Psoas muscle (tissue), 7 donors: ENCODE measurements at regions not wholly inside any gene's neighbourhood (a gene's known extent, or its start where the extent isn't known, plus 50 kb on each side); places are given as distances from the start of the nearest gene placed in this dataset.

Experiments
- ATAC-seq, 4 donors: fragments of 200-7000 bp; cut with Tn5 transposase; one replicate each; pipeline ENCODE4 v1.9.1; 2020; ENCODE audit warnings: moderate library complexity in 3 of 4, mild to moderate bottlenecking in 2 of 4
- DNase-seq, 2 donors: peaks; one replicate each; pipeline ENCODE4 v3.0.0-alpha.2; 2020
- H3K27ac ChIP-seq: fragments of 200-600 bp; one replicate; pipeline ENCODE4 v1.8.0; 2022
- H3K27me3 ChIP-seq, 3 donors: fragments of 200-600 bp in 1 of 3; one replicate each; pipeline versions ENCODE4 v1.6.1 to v1.8.0; 2013 to 2022; ENCODE audit warnings: low read length in 2 of 3, mild to moderate bottlenecking in 2 of 3, moderate library complexity in 1 of 3; ENCODE audit not compliant: insufficient read depth in 3 of 3
- H3K36me3 ChIP-seq, 2 donors: fragments of 200-600 bp in 1 of 2; one replicate each; pipeline versions ENCODE4 v1.6.1 to v1.8.0; 2013 to 2022; ENCODE audit warnings: low read depth in 1 of 2, mild to moderate bottlenecking in 1 of 2, moderate library complexity in 1 of 2; ENCODE audit not compliant: insufficient read depth in 1 of 2
- H3K4me1 ChIP-seq: fragments of 200-600 bp; one replicate; pipeline ENCODE4 v1.8.0; 2022
- H3K4me3 ChIP-seq: fragments of 200-600 bp; one replicate; pipeline ENCODE4 v1.8.0; 2022; ENCODE audit warnings: mild to moderate bottlenecking
- H3K9me3 ChIP-seq: fragments of 200-600 bp; one replicate; pipeline ENCODE4 v1.8.0; 2022
- CTCF ChIP-seq: fragments of 200-600 bp; IDR thresholded peaks from one replicate; pipeline ENCODE4 v1.8.0; 2022; ENCODE audit warnings: antibody characterized with exemption
- WGBS, 3 donors: extraction: QIAGEN DNeasy Blood & Tissue Kit; methylation state at CpG; one replicate each; pipeline versions ENCODE4 v1.1.6 to v1.1.7; 2013; 5-methylcytosine and 5-hydroxymethylcytosine counted together
- intact Hi-C, 2 donors: fragments of 100-400 bp; cut with DNase I; formaldehyde crosslinking; loops; one replicate each; pipeline versions ENCODE4 v1.11.0 to v1.14.2; 2022
- donor health status: healthy with polysubstance abuse.
- donor health status: DM: no; HTN: no; CAD: no; lungs with moderate emphysema.
- donor health status: Bipolar disorder and iron deficiency.
- donor health status: healthy.
- donor health status: DM: yes; HTN: yes; CAD: no.
- donor health status: DM: no; HTN: no; CAD: no.
- donor health status: DM: yes; HTN: yes; CAD: no.

GRCh38 chr1:217272385-217272784 lies 358.5 kb downstream of the GPATCH2 start:
- TF ChIP-seq CTCF = no peak
- DNase-seq (no peak), ATAC-seq (no peak)
- intact Hi-C loops = no loop called here
- no peaks in the 10 kb centered on the region for H3K27me3 ChIP-seq
- H3K4me1 ChIP-seq = no peaks in the 10 kb centered on the region
- no peak overlapping the region for H3K27ac ChIP-seq
- H3K4me3 ChIP-seq = no peak overlapping the region
- 35 to 41% (median 35%) methylated on average over 2 of the region's 2 CpGs for WGBS, 3 donors
- H3K36me3 ChIP-seq = no peaks in the 10 kb centered on the region
- no peaks in the 10 kb centered on the region for H3K9me3 ChIP-seq

GRCh38 chr1:217270101-217270500 lies 360.8 kb downstream of the GPATCH2 start:
- H3K27ac ChIP-seq = no peak overlapping the region
- no peaks in the 10 kb centered on the region for H3K4me1 ChIP-seq
- no peaks in the 10 kb centered on the region for H3K9me3 ChIP-seq
- H3K36me3 ChIP-seq = no peaks in the 10 kb centered on the region
- ATAC-seq = no peak
- intact Hi-C loops = no loop called here
- no peak for TF ChIP-seq CTCF
- H3K4me3 ChIP-seq = no peak overlapping the region
- 18 to 22% (median 22%) methylated on average over 4 of the region's 4 CpGs for WGBS, 3 donors
- no peak for DNase-seq
- H3K27me3 ChIP-seq = no peaks in the 10 kb centered on the region

DNA sequence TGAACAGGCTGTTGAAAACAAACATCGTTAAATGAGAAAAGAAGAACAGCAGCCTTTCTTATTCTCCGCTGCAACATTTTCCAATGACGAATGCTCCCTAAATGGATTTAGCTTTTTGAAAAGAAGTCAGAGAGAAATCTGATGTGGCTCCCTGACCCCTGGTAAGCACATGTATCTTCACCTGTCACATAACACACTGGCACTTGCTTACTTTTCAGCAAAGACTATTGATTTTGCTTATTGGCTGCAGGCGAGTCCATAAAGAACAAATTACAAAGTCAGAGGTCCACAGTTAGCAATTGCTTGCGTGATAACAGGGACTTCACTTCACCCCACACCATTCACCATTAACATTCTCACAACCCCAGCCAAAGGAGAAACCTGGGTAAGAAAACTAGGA lies 362.8 kb downstream of the GPATCH2 start:
- no peak for TF ChIP-seq CTCF
- Histone ChIP-seq H3K9me3 (no peaks in the 10 kb centered on the region), H3K4me1 (no peaks in the 10 kb centered on the region), H3K4me3 (no peak overlapping the region), H3K27ac (no peak overlapping the region), H3K27me3 (no peaks in the 10 kb centered on the region), H3K36me3 (no peaks in the 10 kb centered on the region)
- DNase-seq (no peak), ATAC-seq (no peak)
- WGBS, 3 donors = 84 to 93% (median 89%) methylated on average over 5 of the region's 5 CpGs
- intact Hi-C loops = no loop called here

- DNase-seq (no peak), ATAC-seq (no peak)
- Histone ChIP-seq H3K27me3 (no peaks in the 10 kb centered on the region), H3K9me3 (no peaks in the 10 kb centered on the region), H3K36me3 (no peaks in the 10 kb centered on the region), H3K27ac (no peak overlapping the region), H3K4me3 (no peak overlapping the region), H3K4me1 (no peaks in the 10 kb centered on the region)
- no peak for TF ChIP-seq CTCF
- intact Hi-C loops = no loop called here
- WGBS, 3 donors = 81 to 88% (median 85%) methylated on average over 2 of the region's 2 CpGs
Measured at GRCh38 chr1:217261636-217262035, 369.3 kb downstream of the GPATCH2 start.

DNA sequence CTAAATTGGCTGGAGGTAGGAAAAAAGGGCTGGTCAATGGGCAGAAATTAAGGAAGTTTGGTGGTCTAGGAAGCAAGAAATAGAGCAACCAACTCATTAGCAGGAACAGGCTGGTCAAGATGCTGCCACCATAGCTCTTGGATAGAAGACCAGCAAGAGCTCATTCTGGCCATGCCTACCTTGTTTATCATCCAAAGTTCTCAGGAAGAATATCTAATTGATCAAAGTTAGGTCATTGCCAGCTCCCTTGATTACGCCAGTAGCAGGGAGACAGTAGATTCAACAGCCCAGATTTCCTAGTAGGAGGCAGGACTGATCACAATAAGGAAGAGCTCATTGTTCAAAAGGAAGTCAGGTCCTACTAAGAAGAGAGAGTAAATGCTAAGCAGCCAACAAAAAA lies 370.2 kb downstream of the GPATCH2 start:
- Histone ChIP-seq H3K27ac (no peak overlapping the region), H3K27me3 (no peaks in the 10 kb centered on the region), H3K4me3 (no peak overlapping the region), H3K4me1 (no peaks in the 10 kb centered on the region), H3K9me3 (no peaks in the 10 kb centered on the region), H3K36me3 (no peaks in the 10 kb centered on the region)
- intact Hi-C loops = no loop called here
- TF ChIP-seq CTCF = no peak
- 85 to 92% (median 90%) methylated on average over 1 of the region's 1 CpG for WGBS, 3 donors
- DNase-seq (no peak), ATAC-seq (no peak)
